GM19372 (cell line): ENCODE measurements at regions not wholly inside any gene's neighbourhood (a gene's known extent, or its start where the extent isn't known, plus 50 kb on each side); places are given as distances from the start of the nearest gene placed in this dataset.

Experiments used
- ATAC-seq: cut with Tn5 transposase; IDR thresholded peaks from one replicate; pipeline ENCODE4 v1.9.1; 2021; ENCODE audit warnings: mild to moderate bottlenecking, low read depth, moderate library complexity; ENCODE audit not compliant: unreplicated experiment

DNA sequence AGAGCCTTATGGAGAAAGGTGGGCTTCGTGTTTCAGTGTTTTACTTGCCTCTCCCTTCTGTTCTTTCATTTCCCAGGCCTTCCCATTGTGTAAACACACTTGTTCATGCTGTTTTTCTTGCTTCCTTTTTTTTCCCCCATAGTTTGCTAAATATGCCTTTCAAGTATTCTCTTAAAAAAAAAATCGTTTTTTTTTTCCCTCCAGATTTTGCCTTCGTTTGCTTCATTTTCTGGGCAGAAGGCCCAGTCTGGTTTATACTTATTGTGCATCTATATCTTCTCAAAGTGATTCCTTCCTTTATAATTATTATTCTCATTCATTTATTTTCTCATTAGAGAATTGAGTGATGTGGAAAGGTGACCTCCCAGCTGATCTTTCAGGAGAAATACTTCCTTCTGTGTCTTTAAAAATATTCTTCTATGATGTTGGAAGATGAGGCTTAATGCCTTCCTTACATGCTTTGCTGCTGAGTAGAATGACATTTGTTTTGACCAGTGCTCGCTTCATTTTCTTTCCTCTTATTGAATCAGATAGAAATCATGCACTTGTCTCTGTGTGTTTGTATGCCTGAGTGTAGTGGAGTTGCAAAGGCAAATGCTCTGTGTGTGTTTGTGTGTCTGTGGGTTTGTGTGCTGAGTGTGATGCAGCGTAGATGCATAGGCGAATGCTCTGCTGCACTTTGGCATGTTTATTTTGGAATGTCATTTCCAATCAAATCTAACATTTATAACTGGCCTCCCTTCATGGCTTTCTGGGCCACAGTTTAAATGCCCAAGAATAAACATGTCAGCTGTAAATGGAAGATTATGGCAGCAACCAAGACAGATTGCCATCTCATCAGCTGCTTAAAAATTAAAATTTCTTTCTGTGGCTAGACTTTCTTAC is 591.4 kb downstream of the FGF9 start:
- no peak for ATAC-seq

- ATAC-seq, result no peak
These were observed 592.3 kb downstream of the FGF9 start for GRCh38 chr13:22263185-22263584.

DNA sequence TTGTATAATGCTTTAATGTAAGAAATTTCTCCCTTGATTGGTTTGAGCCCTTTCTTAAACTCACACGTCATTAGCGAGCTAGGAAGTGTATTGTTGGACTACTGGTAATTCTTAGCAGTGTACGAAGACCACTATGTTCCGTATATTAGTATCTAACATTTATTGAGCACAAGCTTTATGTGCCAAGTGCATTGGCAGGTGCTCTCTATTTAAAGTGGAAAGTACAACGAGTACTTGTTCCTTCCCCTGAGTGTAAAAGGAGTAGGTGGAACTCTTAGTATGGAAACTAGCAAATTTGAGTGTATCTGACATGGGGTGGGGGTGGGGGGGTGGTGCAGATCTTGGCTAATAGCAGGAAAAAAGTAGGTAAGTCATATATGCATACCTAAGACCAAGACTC is 594.7 kb downstream of the FGF9 start:
- no peak for ATAC-seq

GRCh38 chr13:22270881-22271280 is 600.0 kb downstream of the FGF9 start:
- ATAC-seq, result no peak

DNA sequence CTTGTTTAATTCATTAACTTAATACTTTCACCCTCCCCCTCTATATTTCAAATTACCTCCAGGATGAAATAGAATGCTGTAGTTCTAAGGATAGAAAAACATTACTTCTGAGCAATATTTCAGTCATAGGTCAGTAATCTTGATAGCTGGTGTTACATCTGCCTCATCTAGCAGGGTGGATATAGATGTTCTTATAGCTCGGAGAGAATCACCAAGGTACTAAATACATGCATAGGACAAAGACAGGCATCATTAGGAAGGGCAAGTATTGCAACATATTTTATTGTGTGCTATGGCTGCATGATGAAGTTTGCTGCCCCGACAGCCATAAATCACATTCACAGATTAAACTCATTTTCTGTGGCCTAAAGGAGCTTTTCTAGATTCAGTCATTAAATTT is 601.0 kb downstream of the FGF9 start:
- ATAC-seq, result no peak

GRCh38 chr13:22275393-22275792 is 604.5 kb downstream of the FGF9 start:
- no peak for ATAC-seq

DNA sequence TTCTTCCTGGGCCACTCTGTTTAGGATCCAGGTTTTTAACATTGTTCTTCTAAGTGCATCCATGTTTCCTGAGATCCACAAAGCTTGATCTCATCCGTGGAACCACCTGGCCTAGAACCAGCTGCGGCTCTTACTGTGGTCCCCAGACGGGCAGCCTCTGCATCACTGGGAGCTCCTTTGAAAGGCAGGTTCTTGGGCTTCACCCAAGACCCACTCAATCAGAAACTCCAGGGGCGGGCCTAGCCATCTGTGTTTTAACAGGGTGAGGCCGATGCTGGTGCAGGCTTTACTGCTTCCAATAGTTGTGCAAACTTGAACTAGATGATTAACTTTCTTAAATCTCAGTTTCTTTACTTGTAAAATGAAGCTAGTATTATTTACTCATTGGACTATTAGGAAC is 605.7 kb downstream of the FGF9 start:
- no peak for ATAC-seq

- no peak for ATAC-seq
These were observed 607.6 kb downstream of the FGF9 start for GRCh38 chr13:22278336-22278929.

DNA sequence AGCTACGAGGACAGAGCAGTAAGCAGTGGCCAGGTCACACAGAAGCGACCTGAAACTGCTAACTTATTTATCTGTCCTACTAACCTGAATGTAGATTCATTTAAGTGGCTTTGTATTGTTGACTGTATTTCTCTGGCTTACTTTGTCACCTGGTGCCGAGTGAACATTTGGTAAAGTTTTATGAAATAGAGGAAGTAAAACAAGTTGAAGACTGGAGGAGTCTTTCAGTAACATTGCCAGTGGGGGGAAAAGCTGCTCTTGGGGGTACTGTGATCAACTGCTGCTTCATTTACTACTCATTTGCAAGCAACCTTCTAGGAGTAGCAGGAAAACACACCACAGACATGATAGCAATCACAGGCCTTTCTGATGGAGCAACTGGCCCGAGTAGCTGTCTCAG is 615.0 kb downstream of the FGF9 start:
- ATAC-seq, result no peak

GRCh38 chr13:22286338-22286737 is 615.5 kb downstream of the FGF9 start:
- ATAC-seq, result no peak

DNA sequence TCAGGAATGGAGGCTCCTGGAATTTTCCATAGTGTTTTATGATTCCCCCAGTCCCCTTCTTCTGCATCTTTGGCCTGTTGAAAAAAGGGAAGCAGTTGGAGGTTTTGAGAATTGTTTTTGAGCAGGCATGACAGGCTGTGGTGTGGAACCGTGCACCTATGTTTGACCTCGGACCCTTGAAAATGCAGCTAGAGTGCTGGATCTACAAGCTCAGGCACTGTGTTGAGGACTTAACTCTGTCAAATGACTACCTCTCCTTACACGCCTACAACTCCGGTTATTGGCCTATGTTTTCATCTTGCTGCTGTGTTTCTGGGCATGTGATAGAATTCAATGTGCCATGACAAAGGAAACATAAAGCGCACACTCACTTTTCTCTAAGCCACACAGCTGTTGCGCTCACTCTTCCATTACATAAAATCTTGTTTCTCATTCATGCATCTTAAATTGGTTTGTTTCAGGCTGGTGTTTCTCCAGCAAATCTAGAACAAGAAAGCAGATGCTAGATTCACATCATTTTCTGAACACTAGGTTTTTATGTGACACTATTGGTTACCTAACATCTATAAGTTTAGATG is 616.6 kb downstream of the FGF9 start:
- ATAC-seq, result no peak

DNA sequence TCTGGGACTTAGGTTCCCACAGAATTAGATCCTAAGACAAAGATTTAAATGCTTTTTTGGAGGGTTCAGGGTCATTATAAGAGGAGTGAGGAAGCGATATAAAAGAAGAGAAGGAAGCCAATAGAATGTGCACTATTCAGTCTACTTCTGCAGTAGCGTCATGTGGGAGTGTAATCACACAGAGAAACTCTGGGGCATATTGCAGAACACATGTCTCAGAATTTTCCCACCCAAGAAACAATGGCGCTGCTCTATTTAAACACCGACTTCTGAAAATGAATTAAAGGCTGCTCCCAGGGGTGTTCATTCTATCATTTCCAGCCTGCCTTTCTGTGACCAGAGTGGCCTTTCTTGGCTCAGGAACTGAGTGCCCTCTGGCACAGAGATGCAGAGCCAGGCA is 617.6 kb downstream of the FGF9 start:
- no peak for ATAC-seq

- ATAC-seq, result no peak
These were observed 618.8 kb downstream of the FGF9 start for GRCh38 chr13:22289711-22290110.

DNA sequence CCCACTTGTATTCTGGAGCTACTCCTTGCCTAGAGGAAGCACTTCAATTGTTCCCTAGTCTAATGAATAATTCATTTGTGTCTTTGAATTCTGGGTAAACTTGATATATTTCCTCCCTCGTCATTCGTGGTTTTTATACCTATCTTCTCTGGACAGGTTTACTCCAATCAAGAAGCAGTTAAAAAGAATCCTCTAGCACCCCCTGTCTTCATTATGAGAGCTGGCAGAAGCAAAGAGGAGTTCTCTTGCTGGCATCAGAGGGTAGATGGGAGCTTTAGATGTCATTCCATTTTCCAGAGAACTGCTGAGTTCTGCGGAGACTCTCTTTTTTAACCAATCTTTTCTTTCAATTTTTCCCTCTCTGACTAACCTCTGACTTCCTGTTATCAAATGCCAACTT is 627.7 kb downstream of the FGF9 start:
- ATAC-seq, result no peak

DNA sequence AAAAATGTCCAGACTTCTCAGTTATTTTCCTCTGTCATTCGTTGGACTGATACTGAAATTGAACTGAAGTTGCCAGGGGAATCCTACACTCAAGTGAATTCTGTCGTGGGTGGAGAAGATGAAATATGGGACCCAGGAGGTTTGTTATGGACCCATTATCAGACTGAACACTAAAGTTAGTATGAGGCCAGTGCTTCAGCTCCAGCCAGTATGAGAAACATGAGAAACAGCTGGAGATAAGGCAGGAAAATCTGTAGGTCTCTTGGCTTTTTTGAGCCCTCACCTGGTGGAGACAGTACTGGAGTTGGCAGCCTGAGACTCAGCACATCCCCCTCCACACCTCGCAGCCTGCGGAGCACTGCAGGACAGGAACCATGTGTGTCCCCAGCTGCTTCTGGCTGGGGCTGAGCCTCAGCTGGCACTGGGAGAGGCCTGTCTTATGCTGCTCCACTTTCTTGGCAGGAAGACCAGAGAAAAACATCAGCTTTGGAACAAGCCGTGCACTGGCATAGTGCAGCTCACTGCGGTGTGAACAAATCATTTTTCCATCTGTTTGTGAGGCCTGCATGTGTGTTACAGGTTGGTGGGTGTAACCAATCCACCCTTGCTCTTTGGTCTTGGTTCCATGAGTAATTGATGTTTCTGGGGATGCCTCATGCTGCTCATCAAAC is 641.0 kb downstream of the FGF9 start:
- no peak for ATAC-seq

- ATAC-seq, result no peak
These were observed 641.5 kb downstream of the FGF9 start for GRCh38 chr13:22312405-22312803.

DNA sequence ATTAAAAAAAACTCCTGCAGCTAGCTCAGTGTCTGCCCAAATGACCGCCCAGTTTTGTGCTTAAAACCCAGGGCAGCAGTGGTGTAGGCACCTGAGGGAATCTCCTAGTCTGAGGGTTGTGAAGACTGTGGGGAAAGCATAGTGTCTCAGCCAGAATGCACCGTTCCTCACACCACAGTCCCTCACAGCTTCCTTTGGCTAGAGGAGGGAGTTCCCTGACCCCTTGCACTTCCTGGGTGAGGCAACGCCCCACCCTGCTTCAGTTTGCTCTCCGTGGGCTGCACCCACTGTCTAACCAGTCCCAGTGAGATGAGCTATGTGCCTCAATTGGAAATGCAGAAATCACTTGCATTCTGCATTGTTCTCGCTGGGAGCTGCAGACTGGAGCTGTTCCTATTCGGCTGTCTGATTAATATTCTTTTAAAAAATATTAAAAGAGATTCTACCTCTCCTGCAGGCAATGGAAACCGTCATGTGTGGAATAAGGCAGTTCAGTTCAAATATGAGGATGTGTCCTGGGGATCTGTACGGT is 645.7 kb downstream of the FGF9 start:
- no peak for ATAC-seq

- no peak for ATAC-seq
These were observed 650.1 kb downstream of the FGF9 start for GRCh38 chr13:22320991-22321390.

DNA sequence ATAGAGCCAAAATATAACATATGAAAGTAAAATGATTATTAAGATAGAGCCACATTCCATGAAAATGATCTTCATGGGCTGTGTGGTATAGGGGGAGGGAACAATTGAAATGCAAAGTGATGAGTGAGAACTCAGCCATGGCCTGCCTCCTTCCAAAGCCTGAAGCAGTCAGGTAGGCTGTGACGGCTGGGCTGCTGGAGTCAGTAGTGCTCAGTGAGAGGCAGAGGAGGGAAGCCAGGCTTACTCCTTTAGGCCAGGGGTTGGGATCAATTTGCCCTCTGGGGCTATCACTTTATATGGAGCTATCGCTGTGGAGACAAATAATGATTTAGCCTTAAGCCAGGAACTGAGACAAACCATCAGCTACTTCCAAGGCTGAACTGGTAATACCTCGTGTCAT is 654.9 kb downstream of the FGF9 start:
- ATAC-seq, result no peak

DNA sequence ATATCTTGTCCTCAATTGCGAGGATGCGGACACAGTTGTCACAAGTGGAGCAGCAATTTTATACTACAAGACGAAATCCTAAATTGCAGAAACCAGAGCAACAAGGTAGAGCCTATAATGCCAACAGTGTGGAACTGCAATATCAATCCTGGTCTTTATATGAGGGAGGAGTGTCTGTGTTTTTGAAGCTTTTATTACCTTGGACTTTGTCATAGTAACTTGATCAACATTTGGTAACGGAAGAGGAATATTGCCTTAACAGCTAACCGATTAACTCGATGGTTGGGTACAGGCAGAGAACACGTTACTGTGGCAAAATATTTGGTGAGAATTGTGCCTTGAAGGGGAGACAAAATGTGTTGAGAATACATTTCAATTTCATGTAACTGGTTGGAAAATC is 661.5 kb downstream of the FGF9 start:
- no peak for ATAC-seq

- ATAC-seq, result no peak
These were observed 665.6 kb downstream of the FGF9 start for GRCh38 chr13:22336460-22336859.
